ENCODE measurements at regions not wholly inside any gene's neighbourhood (a gene's known extent, or its start where the extent isn't known, plus 50 kb on each side); places are given as distances from the start of the nearest gene placed in this dataset.
"Not testable (repeated sequence)": the region's sequence is repeated elsewhere in the genome, so short reads cannot be mapped to it uniquely, and the experiment has no call there.

GRCh38 chr6:141528596-141528995 is 604.1 kb upstream of the GJE1 start:
- DNase-seq (ENCODE audit: extremely low spot score, unreplicated experiment): no peak
- Mint-ChIP-seq H3K27ac (ENCODE audit: unreplicated experiment) (no peak overlapping the region), H3K4me3 (ENCODE audit: unreplicated experiment) (no peak overlapping the region), H3K4me1 (ENCODE audit: unreplicated experiment) (no peaks in the 10 kb centered on the region), H3K9me3 (ENCODE audit: unreplicated experiment) (no peaks in the 10 kb centered on the region), H3K27me3 (ENCODE audit: unreplicated experiment) (no peaks in the 10 kb centered on the region), H3K36me3 (ENCODE audit: unreplicated experiment) (no peaks in the 10 kb centered on the region)
- no peak for TF ChIP-seq CTCF (IDR thresholded peaks at IDR 0.05)

- TF ChIP-seq CTCF (IDR thresholded peaks at IDR 0.05): no peak
- Mint-ChIP-seq H3K9me3 (ENCODE audit: unreplicated experiment) (no peaks in the 10 kb centered on the region), H3K4me3 (ENCODE audit: unreplicated experiment) (no peak overlapping the region), H3K27ac (ENCODE audit: unreplicated experiment) (no peak overlapping the region), H3K4me1 (ENCODE audit: unreplicated experiment) (no peaks in the 10 kb centered on the region), H3K27me3 (ENCODE audit: unreplicated experiment) (no peaks in the 10 kb centered on the region), H3K36me3 (ENCODE audit: unreplicated experiment) (no peaks in the 10 kb centered on the region)
- DNase-seq (ENCODE audit: extremely low spot score, unreplicated experiment): no peak
Observed at GRCh38 chr6:141526985-141527384, 605.7 kb upstream of the GJE1 start.

GRCh38 chr6:141521440-141521839 is 611.3 kb upstream of the GJE1 start:
- no peak overlapping the region for H3K27ac Mint-ChIP-seq (ENCODE audit: unreplicated experiment)
- no peak for DNase-seq (ENCODE audit: extremely low spot score, unreplicated experiment)
- no peaks in the 10 kb centered on the region for H3K4me1 Mint-ChIP-seq (ENCODE audit: unreplicated experiment)
- no peak for TF ChIP-seq CTCF (IDR thresholded peaks at IDR 0.05)
- H3K27me3 Mint-ChIP-seq (ENCODE audit: unreplicated experiment): no peaks in the 10 kb centered on the region
- H3K9me3 Mint-ChIP-seq (ENCODE audit: unreplicated experiment): peaks cover 3% of the 10 kb centered on the region
- H3K4me3 Mint-ChIP-seq (ENCODE audit: unreplicated experiment): no peak overlapping the region
- no peaks in the 10 kb centered on the region for H3K36me3 Mint-ChIP-seq (ENCODE audit: unreplicated experiment)

GRCh38 chr6:141513830-141514229 is 618.9 kb upstream of the GJE1 start:
- no peak for DNase-seq (ENCODE audit: extremely low spot score, unreplicated experiment)
- Mint-ChIP-seq H3K9me3 (ENCODE audit: unreplicated experiment) (no peaks in the 10 kb centered on the region), H3K4me3 (ENCODE audit: unreplicated experiment) (peak overlapping the region; percentile 55), H3K36me3 (ENCODE audit: unreplicated experiment) (no peaks in the 10 kb centered on the region), H3K27ac (ENCODE audit: unreplicated experiment) (peak overlapping the region; percentile 50), H3K27me3 (ENCODE audit: unreplicated experiment) (no peaks in the 10 kb centered on the region), H3K4me1 (ENCODE audit: unreplicated experiment) (peaks cover 17% of the 10 kb centered on the region)
- TF ChIP-seq CTCF (IDR thresholded peaks at IDR 0.05): no peak

- H3K27me3 Mint-ChIP-seq (ENCODE audit: unreplicated experiment): no peaks in the 10 kb centered on the region
- no peak for TF ChIP-seq CTCF (IDR thresholded peaks at IDR 0.05)
- peaks cover 17% of the 10 kb centered on the region for H3K4me1 Mint-ChIP-seq (ENCODE audit: unreplicated experiment)
- H3K9me3 Mint-ChIP-seq (ENCODE audit: unreplicated experiment): peaks cover 9% of the 10 kb centered on the region
- no peak overlapping the region for H3K4me3 Mint-ChIP-seq (ENCODE audit: unreplicated experiment)
- H3K36me3 Mint-ChIP-seq (ENCODE audit: unreplicated experiment): peaks cover 6% of the 10 kb centered on the region
- no peak overlapping the region for H3K27ac Mint-ChIP-seq (ENCODE audit: unreplicated experiment)
- DNase-seq (ENCODE audit: extremely low spot score, unreplicated experiment): no peak
Observed at GRCh38 chr6:141510803-141511202, 621.9 kb upstream of the GJE1 start.

GRCh38 chr6:141506062-141506461 is 626.7 kb upstream of the GJE1 start:
- H3K36me3 Mint-ChIP-seq (ENCODE audit: unreplicated experiment); DNase-seq (ENCODE audit: extremely low spot score, unreplicated experiment); H3K27ac Mint-ChIP-seq (ENCODE audit: unreplicated experiment); H3K4me3 Mint-ChIP-seq (ENCODE audit: unreplicated experiment); H3K4me1 Mint-ChIP-seq (ENCODE audit: unreplicated experiment); H3K27me3 Mint-ChIP-seq (ENCODE audit: unreplicated experiment): not testable (repeated sequence)
- peaks cover 11% of the 10 kb centered on the region for H3K9me3 Mint-ChIP-seq (ENCODE audit: unreplicated experiment)

GRCh38 chr6:141504318-141504717 is 628.4 kb upstream of the GJE1 start:
- H3K9me3 Mint-ChIP-seq (ENCODE audit: unreplicated experiment): peaks cover 11% of the 10 kb centered on the region
- H3K4me3 Mint-ChIP-seq (ENCODE audit: unreplicated experiment): not testable (repeated sequence)

More at GRCh38 chr6:141504318-141504717, 628.4 kb upstream of the GJE1 start:
- H3K27ac Mint-ChIP-seq (ENCODE audit: unreplicated experiment); H3K27me3 Mint-ChIP-seq (ENCODE audit: unreplicated experiment); H3K36me3 Mint-ChIP-seq (ENCODE audit: unreplicated experiment); DNase-seq (ENCODE audit: extremely low spot score, unreplicated experiment): not testable (repeated sequence)
- peaks cover 10% of the 10 kb centered on the region for H3K4me1 Mint-ChIP-seq (ENCODE audit: unreplicated experiment)

Measured in osteocyte (in vitro differentiated cells).